ENCODE measurements at regions not wholly inside any gene's neighbourhood (a gene's known extent, or its start where the extent isn't known, plus 50 kb on each side); places are given as distances from the start of the nearest gene placed in this dataset.

- Mint-ChIP-seq H3K27ac (no peak overlapping the region), H3K4me1 (peaks cover 70% of the 10 kb centered on the region), H3K4me3 (no peak overlapping the region), H3K36me3 (no peaks in the 10 kb centered on the region), H3K27me3 (ENCODE audit: low read depth) (peaks cover 11% of the 10 kb centered on the region), H3K9me3 (no peaks in the 10 kb centered on the region)
- DNase-seq (ENCODE audit: low spot score in 2 of 2, unreplicated experiment in 2 of 2): peak in 1 of 2 experiments; percentile 11
- TF ChIP-seq, protein P1, sequence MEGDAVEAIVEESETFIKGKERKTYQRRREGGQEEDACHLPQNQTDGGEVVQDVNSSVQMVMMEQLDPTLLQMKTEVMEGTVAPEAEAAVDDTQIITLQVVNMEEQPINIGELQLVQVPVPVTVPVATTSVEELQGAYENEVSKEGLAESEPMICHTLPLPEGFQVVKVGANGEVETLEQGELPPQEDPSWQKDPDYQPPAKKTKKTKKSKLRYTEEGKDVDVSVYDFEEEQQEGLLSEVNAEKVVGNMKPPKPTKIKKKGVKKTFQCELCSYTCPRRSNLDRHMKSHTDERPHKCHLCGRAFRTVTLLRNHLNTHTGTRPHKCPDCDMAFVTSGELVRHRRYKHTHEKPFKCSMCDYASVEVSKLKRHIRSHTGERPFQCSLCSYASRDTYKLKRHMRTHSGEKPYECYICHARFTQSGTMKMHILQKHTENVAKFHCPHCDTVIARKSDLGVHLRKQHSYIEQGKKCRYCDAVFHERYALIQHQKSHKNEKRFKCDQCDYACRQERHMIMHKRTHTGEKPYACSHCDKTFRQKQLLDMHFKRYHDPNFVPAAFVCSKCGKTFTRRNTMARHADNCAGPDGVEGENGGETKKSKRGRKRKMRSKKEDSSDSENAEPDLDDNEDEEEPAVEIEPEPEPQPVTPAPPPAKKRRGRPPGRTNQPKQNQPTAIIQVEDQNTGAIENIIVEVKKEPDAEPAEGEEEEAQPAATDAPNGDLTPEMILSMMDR (IDR thresholded peaks at IDR 0.05; ENCODE audit: unreplicated experiment): no peak
Observed at GRCh38 chr15:70437089-70437488, 326.3 kb downstream of the UACA start.

DNA sequence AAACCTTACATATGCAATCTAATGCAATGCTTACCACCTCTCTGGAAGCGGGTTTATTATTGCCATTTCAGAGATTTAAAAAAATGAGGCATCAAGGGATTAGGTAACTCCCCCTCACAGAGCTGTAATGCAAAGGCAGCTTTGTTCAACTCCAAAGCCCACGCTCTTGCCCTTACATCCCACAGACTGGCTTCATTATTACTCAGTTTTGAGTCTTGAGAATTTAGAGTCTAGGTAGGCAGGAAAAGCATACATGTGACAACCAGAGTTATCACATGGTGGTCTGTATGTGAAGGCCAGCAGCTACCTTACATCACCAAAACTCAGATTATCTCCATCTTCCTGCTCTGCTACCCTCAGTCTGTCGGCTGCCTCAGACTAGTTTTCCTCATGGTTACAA is 326.9 kb downstream of the UACA start:
- no peaks in the 10 kb centered on the region for H3K9me3 Mint-ChIP-seq
- DNase-seq (ENCODE audit: low spot score in 2 of 2, unreplicated experiment in 2 of 2): peak in 1 of 2 experiments; percentile 0
- H3K27ac Mint-ChIP-seq: no peak overlapping the region
- no peak overlapping the region for H3K4me3 Mint-ChIP-seq
- peaks cover 66% of the 10 kb centered on the region for H3K4me1 Mint-ChIP-seq
- H3K36me3 Mint-ChIP-seq: no peaks in the 10 kb centered on the region
- H3K27me3 Mint-ChIP-seq (ENCODE audit: low read depth): peaks cover 6% of the 10 kb centered on the region
- TF ChIP-seq, protein P1 (IDR thresholded peaks at IDR 0.05; ENCODE audit: unreplicated experiment): no peak

DNA sequence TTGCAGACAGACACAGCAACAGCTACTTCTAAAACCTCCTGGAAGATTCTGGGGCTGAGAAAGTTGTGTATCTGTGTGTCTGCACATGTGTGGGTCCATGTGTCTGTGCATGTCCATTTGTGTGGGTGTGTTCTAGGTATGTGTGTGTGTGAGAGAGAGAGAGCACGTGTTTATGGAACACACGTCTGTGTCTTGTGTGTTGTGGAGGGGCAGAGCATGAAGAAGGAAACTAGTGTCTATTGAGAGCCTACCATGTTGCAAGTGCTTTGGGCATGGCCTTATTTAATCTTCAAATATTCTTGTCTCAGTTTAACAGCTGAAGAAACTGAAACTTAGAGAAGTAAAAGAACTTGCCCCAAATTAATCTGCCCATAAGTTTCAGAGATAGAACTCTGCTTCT is 327.5 kb downstream of the UACA start:
- Mint-ChIP-seq H3K36me3 (no peaks in the 10 kb centered on the region), H3K9me3 (no peaks in the 10 kb centered on the region), H3K27ac (no peak overlapping the region), H3K27me3 (ENCODE audit: low read depth) (peaks cover 3% of the 10 kb centered on the region), H3K4me3 (no peak overlapping the region), H3K4me1 (peaks cover 66% of the 10 kb centered on the region)
- TF ChIP-seq, protein P1 (IDR thresholded peaks at IDR 0.05; ENCODE audit: unreplicated experiment): no peak
- no peak for DNase-seq (ENCODE audit: low spot score in 2 of 2, unreplicated experiment in 2 of 2)

GRCh38 chr15:70435369-70435768 is 328.0 kb downstream of the UACA start:
- TF ChIP-seq, protein P1 (IDR thresholded peaks at IDR 0.05; ENCODE audit: unreplicated experiment): no peak
- H3K27ac Mint-ChIP-seq: no peak overlapping the region
- H3K9me3 Mint-ChIP-seq: no peaks in the 10 kb centered on the region
- H3K27me3 Mint-ChIP-seq (ENCODE audit: low read depth): no peaks in the 10 kb centered on the region
- no peak for DNase-seq (ENCODE audit: low spot score in 2 of 2, unreplicated experiment in 2 of 2)
- no peak overlapping the region for H3K4me3 Mint-ChIP-seq
- H3K4me1 Mint-ChIP-seq: peaks cover 62% of the 10 kb centered on the region
- no peaks in the 10 kb centered on the region for H3K36me3 Mint-ChIP-seq

GRCh38 chr15:70433586-70434324 is 329.6 kb downstream of the UACA start:
- H3K27ac Mint-ChIP-seq: peak overlapping the region; percentile 19

More at GRCh38 chr15:70433586-70434324, 329.6 kb downstream of the UACA start:
- peak overlapping the region; percentile 19 for H3K4me3 Mint-ChIP-seq
- TF ChIP-seq, protein P1 (IDR thresholded peaks at IDR 0.05; ENCODE audit: unreplicated experiment): no peak
- DNase-seq (ENCODE audit: low spot score in 2 of 2, unreplicated experiment in 2 of 2): no peak
- no peaks in the 10 kb centered on the region for H3K27me3 Mint-ChIP-seq (ENCODE audit: low read depth)
- peaks cover 50% of the 10 kb centered on the region for H3K4me1 Mint-ChIP-seq
- no peaks in the 10 kb centered on the region for H3K9me3 Mint-ChIP-seq
- no peaks in the 10 kb centered on the region for H3K36me3 Mint-ChIP-seq
